ENCODE measurements at regions not wholly inside any gene's neighbourhood (a gene's known extent, or its start where the extent isn't known, plus 50 kb on each side); places are given as distances from the start of the nearest gene placed in this dataset.

- no peak for TF ChIP-seq CTCF (IDR thresholded peaks at IDR 0.05; ENCODE audit: low read depth, low read length, missing control alignments)
- DNase-seq (ENCODE audit: low read depth), result no peak
- H3K4me3 ChIP-seq (ENCODE audit: low read depth, low read length), result no peak overlapping the region
Observed at GRCh38 chr2:6492573-6492972, 373.1 kb downstream of the CMPK2 start.

- no peak for DNase-seq (ENCODE audit: low read depth)
- TF ChIP-seq CTCF (IDR thresholded peaks at IDR 0.05; ENCODE audit: low read depth, low read length, missing control alignments), result no peak
- H3K4me3 ChIP-seq (ENCODE audit: low read depth, low read length), result no peak overlapping the region
Observed at GRCh38 chr2:6493266-6493665, 372.4 kb downstream of the CMPK2 start.

DNA sequence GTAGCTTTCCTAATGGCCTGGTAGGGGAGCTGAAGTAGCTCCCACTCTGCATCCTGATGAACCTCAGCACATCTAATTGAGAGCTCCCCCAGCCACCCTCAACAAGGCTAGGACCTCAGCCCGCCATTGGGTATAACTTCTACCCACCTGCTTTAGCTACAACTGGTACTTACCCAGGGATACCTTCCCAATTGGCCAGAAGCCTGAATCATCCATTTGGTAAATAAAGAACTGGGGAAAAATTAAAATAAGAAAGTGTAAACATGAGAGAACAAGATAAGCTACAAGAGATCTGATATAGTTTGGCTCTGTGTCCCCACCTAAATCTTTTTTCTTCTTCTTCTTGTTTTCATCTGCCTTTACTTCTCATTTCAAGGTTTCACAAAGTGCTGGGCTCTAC is 372.0 kb downstream of the CMPK2 start:
- DNase-seq (ENCODE audit: low read depth), result no peak
- no peak for TF ChIP-seq CTCF (IDR thresholded peaks at IDR 0.05; ENCODE audit: low read depth, low read length, missing control alignments)
- no peak overlapping the region for H3K4me3 ChIP-seq (ENCODE audit: low read depth, low read length)

DNA sequence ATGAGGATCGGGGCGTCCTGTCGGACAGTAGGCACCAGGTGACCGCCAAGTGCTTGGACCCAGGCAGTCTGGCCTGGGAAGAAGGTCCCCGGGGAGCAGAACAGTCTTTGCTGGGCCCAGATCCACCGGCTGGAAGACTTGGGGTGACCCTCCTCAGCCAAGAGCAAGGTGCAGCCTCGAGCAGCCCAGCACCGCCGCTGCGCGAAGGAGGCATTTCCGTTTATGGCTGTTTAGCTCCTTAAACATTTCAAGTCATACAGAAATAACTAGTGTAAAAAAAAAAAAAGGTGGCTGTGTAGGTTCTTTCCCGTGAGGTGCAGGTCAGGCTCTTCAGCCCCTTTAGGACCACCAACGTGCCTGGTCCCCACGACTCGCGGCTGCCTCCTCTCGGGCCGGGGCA is 370.2 kb downstream of the CMPK2 start:
- TF ChIP-seq CTCF (IDR thresholded peaks at IDR 0.05; ENCODE audit: low read depth, low read length, missing control alignments), result no peak
- no peak for DNase-seq (ENCODE audit: low read depth)
- no peak overlapping the region for H3K4me3 ChIP-seq (ENCODE audit: low read depth, low read length)

DNA sequence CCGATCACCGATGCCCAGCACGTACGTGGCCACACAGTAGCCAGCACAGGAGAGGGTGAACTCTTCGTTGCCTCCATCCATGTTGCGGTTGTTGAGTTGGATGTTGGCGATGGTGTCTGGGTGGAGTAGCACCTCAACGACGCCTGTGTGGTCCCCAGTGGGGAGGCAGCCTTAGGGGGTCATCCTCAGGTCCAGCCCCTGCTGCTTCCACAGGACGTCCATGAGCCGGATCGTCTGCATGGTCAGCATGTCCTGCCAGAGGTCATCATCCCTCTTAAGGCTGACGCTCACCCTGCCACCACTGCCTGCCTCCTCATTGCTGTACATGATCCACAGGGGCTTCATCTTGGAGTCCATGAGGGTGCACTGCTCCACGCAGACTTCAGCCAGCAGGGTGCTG is 369.3 kb downstream of the CMPK2 start:
- H3K4me3 ChIP-seq (ENCODE audit: low read depth, low read length), result no peak overlapping the region
- TF ChIP-seq CTCF (IDR thresholded peaks at IDR 0.05; ENCODE audit: low read depth, low read length, missing control alignments), result no peak
- no peak for DNase-seq (ENCODE audit: low read depth)

GRCh38 chr2:6497048-6497447 is 368.7 kb downstream of the CMPK2 start:
- H3K4me3 ChIP-seq (ENCODE audit: low read depth, low read length), result no peak overlapping the region
- TF ChIP-seq CTCF (IDR thresholded peaks at IDR 0.05; ENCODE audit: low read depth, low read length, missing control alignments), result no peak
- DNase-seq (ENCODE audit: low read depth), result no peak

- no peak overlapping the region for H3K4me3 ChIP-seq (ENCODE audit: low read depth, low read length)
- no peak for DNase-seq (ENCODE audit: low read depth)
Observed at GRCh38 chr2:6498841-6499240, 366.9 kb downstream of the CMPK2 start.

More at GRCh38 chr2:6498841-6499240, 366.9 kb downstream of the CMPK2 start:
- no peak for TF ChIP-seq CTCF (IDR thresholded peaks at IDR 0.05; ENCODE audit: low read depth, low read length, missing control alignments)

Data from GM12864 (cell line).